HG02610 (cell line): ENCODE measurements at regions not wholly inside any gene's neighbourhood (a gene's known extent, or its start where the extent isn't known, plus 50 kb on each side); places are given as distances from the start of the nearest gene placed in this dataset.

Experiments used
- ATAC-seq: cut with Tn5 transposase; IDR thresholded peaks from one replicate; pipeline ENCODE4 v1.9.1; 2021; ENCODE audit warnings: mild to moderate bottlenecking, moderate library complexity; ENCODE audit not compliant: unreplicated experiment

GRCh38 chr15:39227001-39227400, 353.9 kb upstream of the THBS1 start:
- no peak for ATAC-seq

DNA sequence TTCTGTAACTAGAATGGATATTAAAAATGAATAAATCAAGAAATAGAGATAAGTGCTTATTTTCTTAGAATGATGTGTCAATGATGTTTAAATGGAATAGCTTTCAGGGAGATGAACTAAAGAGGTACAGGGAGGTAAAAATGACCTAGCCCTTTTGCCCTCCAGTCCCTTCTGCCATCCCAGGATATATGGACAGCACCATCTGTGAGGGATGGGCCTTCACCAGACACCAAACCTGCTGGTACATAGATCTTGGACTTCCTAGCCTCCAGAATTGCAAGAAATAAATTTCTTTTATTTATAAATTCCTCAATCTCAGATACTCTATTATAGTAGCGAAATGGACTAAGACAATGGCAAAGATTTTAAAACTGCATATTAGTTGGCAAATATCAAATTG, 352.0 kb upstream of the THBS1 start:
- ATAC-seq = no peak

- ATAC-seq = no peak
These were observed 350.5 kb upstream of the THBS1 start for GRCh38 chr15:39230205-39230907.

DNA sequence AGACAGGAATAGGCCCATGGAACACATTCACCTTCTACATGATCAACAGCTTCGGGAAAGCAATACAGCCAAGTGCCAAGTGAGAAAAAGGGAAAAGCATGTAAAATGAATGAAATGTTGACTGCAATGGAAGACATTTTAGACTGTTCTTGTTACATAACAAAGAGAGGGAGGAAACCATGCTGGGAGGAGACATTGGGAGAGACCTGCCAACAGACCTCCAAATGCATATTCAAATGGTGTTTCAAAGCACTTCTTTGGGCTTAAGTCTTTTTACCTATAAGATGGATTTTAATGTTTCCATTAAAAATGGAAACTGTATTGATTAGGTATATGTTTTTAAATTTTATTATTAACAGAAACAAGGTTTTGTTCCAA, 350.0 kb upstream of the THBS1 start:
- ATAC-seq = no peak

GRCh38 chr15:39232512-39232911, 348.4 kb upstream of the THBS1 start:
- no peak for ATAC-seq

- ATAC-seq = peak; percentile 63
These were observed 345.6 kb upstream of the THBS1 start for GRCh38 chr15:39235084-39235795.

- ATAC-seq = no peak
These were observed 344.5 kb upstream of the THBS1 start for GRCh38 chr15:39236375-39236774.

- no peak for ATAC-seq
These were observed 342.4 kb upstream of the THBS1 start for GRCh38 chr15:39238443-39238842.

GRCh38 chr15:39239562-39239961, 341.3 kb upstream of the THBS1 start:
- no peak for ATAC-seq

DNA sequence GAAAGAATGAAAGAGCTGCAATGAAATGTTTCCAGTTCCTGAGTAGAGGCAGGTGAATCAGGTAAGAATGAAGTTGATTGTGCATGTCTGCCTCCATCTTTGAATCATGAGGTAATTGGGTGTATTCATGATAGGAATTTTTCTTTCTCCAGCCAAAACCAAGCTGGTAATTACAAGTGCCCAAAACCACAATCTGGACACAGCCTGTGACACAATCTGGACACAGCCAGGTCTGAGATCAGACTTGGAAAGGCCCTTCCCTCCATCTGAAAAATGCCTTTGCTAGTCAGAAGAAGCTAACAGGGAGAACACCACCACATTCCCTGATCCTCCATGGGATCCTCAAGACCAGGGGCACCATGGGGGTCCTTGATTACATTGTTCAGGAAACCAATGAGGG, 338.5 kb upstream of the THBS1 start:
- ATAC-seq = no peak

- ATAC-seq = no peak
These were observed 337.5 kb upstream of the THBS1 start for GRCh38 chr15:39243396-39243795.

DNA sequence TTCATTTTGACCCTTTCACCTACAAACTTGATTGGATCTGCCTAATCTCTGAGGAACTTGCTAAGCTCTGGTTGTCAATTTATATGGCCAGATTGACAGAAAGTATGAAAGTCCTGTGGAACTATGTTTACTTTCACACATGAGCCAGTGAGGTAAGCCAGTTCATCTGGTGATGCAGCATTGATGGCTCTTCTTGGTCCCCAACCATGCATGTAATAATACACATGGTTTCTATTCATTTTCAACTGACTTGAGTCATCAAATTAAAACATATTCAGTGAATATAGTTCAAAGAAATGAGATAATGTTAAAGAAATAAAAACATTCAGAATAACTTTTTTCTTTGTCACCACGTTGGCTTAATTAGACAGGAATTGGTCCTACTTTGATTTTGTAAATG, 336.1 kb upstream of the THBS1 start:
- no peak for ATAC-seq

GRCh38 chr15:39246523-39246922, 334.4 kb upstream of the THBS1 start:
- ATAC-seq = no peak

DNA sequence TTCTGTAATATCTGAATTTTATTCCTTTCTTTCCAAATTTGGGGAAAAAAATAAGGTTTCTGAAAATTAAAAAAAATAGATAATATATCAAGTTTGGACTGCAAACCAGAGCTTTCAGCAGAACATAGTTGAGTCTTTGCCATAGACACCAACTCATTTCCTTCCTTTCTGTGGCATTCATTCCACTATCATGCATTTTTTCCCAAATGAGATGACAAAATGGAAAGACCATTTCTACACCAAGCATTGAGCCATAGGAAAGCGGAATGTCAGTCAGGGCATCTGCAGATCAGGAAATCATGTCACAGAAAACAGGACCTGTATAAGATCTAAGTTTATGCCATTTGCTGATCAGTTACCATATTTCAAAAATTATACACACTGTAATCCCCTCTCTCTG, 333.3 kb upstream of the THBS1 start:
- ATAC-seq = no peak

GRCh38 chr15:39248204-39248603, 332.7 kb upstream of the THBS1 start:
- no peak for ATAC-seq

GRCh38 chr15:39250001-39250400, 330.9 kb upstream of the THBS1 start:
- no peak for ATAC-seq

DNA sequence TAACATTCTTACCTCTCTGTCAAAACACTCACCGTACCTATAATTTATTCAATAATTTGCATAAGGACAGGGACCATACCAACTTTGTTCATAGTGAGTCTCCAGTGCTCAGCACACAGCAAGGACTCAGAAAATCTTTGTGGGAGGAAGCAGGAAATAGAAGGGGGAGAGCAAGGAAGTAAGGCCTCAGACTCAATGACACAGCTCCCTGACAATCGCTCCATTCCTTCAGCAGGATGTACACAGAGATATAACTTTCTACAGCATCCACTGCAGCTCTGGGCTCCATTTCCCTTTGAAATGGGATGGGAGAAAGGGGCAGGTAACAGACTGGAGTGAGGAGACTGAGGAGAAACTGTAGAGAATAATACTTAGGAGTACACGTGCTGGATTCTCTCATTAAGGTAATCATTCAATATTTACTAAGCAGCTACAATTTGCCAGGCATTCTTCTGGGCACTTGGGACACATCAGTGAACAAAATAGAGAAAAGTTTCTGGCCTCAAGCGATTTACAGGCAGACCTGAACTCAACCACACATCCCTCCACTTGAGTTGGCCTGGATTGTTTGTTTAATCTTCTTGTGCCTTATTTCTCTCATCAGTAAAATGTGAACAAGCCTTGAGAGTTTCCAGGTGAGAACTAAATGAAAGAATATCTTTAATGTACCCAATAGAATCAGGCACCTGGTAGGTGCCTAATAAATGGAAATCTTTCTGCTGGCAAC, 330.3 kb upstream of the THBS1 start:
- no peak for ATAC-seq

DNA sequence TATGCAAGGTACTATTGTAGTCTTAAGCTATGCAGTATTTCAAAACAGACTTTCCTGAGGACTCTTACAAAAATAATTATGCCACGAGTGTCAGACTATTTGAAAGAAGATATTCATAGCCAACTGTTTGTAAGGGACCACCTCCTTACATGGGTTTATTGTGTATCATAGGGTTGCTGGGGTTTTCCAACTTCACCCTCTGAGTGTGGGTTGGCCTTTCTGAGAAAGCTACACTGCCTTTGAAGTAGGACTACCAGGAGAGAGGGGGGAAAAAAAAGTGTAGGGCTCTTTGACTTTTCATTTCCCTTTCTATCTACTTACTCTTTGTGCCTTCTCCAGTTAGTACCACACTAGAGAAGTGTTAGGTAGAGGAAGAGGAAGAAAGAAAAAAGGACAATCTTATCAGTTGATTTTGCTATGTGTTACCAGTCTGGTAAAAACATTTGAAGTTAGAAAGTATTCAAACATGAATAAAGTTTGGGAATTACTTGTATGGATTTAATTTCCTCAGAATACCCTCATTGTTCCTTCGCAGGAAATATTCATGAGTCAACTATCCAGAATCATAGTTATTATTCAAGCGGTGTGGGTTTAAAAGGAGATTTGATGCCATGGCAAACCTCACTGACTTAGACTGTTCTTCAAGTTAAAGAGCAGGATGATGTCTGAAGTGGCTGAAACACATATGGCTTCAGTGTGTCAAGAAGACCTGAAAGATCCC, 329.3 kb upstream of the THBS1 start:
- no peak for ATAC-seq

DNA sequence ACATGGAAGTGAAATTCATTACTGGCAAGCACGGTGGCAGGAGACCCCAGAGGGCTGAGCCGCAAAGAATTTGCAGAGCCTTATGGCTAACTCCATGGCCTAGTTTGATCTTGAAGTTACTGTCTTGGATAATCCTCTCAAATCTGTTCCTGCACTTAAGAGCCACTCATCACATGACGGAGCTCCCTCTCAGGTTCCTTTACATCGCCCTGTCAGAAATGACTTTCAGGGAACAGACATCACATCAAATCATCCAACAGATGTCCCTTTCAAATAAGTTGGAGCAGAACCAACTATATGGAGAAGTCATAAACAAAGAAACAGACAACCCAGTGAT, 328.8 kb upstream of the THBS1 start:
- ATAC-seq = no peak

GRCh38 chr15:39253552-39253951, 327.3 kb upstream of the THBS1 start:
- no peak for ATAC-seq

GRCh38 chr15:39254181-39254580, 326.7 kb upstream of the THBS1 start:
- ATAC-seq = no peak

DNA sequence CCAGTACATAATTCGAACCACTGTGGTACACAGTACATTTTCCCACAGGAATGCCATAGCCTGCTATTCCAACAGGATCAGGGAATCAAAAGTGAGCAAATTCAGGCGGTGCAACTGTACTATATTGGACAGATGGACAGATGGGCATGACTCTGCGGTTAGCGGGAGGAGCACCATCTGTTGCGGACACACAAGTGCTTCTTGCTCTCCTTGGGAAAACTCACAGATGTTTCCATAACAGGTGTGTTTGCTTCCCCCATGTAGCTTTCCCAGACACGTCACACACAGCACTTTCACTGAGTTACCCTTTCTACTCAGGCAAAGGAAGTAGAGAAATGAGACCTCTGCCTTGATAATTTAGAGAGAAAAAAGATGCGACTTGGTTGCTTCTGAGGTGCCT, 325.1 kb upstream of the THBS1 start:
- no peak for ATAC-seq
